ENCODE measurements at regions not wholly inside any gene's neighbourhood (a gene's known extent, or its start where the extent isn't known, plus 50 kb on each side); places are given as distances from the start of the nearest gene placed in this dataset.

GRCh38 chr12:116650585-116651087 lies 87.2 kb downstream of the SPRING1 start:
- DNase-seq: no peak

- DNase-seq: no peak
These were observed 87.8 kb downstream of the SPRING1 start for GRCh38 chr12:116650062-116650461.

- DNase-seq: no peak
These were observed 88.6 kb downstream of the MAP1LC3B2 start for GRCh38 chr12:116647813-116648212.

- DNase-seq: no peak
These were observed 87.7 kb downstream of the MAP1LC3B2 start for GRCh38 chr12:116646901-116647300.

GRCh38 chr12:116644806-116645205 lies 85.6 kb downstream of the MAP1LC3B2 start:
- no peak for DNase-seq

- no peak for DNase-seq
These were observed 83.5 kb downstream of the MAP1LC3B2 start for GRCh38 chr12:116642683-116643082.

GRCh38 chr12:116642106-116642505 lies 82.9 kb downstream of the MAP1LC3B2 start:
- DNase-seq: no peak

- DNase-seq: no peak
These were observed 81.1 kb downstream of the MAP1LC3B2 start for GRCh38 chr12:116640281-116640680.

GRCh38 chr12:116639765-116640164 lies 80.6 kb downstream of the MAP1LC3B2 start:
- DNase-seq: no peak

GRCh38 chr12:116638376-116638775 lies 79.2 kb downstream of the MAP1LC3B2 start:
- DNase-seq: no peak

- DNase-seq: no peak
These were observed 78.5 kb downstream of the MAP1LC3B2 start for GRCh38 chr12:116637589-116638150.

- no peak for DNase-seq
These were observed 77.7 kb downstream of the MAP1LC3B2 start for GRCh38 chr12:116636608-116637519.

- no peak for DNase-seq
These were observed 76.3 kb downstream of the MAP1LC3B2 start for GRCh38 chr12:116635487-116635886.

- no peak for DNase-seq
These were observed 74.3 kb downstream of the MAP1LC3B2 start for GRCh38 chr12:116633476-116633875.

- DNase-seq: no peak
These were observed 72.4 kb downstream of the MAP1LC3B2 start for GRCh38 chr12:116631619-116632018.

GRCh38 chr12:116630762-116631161 lies 71.6 kb downstream of the MAP1LC3B2 start:
- DNase-seq: no peak

GRCh38 chr12:116629480-116629879 lies 70.3 kb downstream of the MAP1LC3B2 start:
- no peak for DNase-seq

GRCh38 chr12:116628989-116629388 lies 69.8 kb downstream of the MAP1LC3B2 start:
- DNase-seq: no peak

- DNase-seq: no peak
These were observed 69.2 kb downstream of the MAP1LC3B2 start for GRCh38 chr12:116628450-116628793.

Data from right forelimb (tissue), 1 donor.